HL-60 (cell line): ENCODE measurements at regions not wholly inside any gene's neighbourhood (a gene's known extent, or its start where the extent isn't known, plus 50 kb on each side); places are given as distances from the start of the nearest gene placed in this dataset.
"Not testable (repeated sequence)": the region's sequence is repeated elsewhere in the genome, so short reads cannot be mapped to it uniquely, and the experiment has no call there.

Experiments used
- CTCF ChIP-seq: IDR thresholded peaks from one replicate; pipeline ENCODE4 v1.5.1; 2011; ENCODE audit warnings: low read length, control low read depth, inconsistent platforms; ENCODE audit not compliant: insufficient read depth
- GABPA ChIP-seq: IDR thresholded peaks from 2 replicates; pipeline ENCODE4 v1.6.1; 2012; ENCODE audit warnings: low read depth
- POLR2AphosphoS5 ChIP-seq: IDR thresholded peaks from 2 replicates; pipeline ENCODE4 v1.6.1; 2012; ENCODE audit warnings: low read depth
- REST ChIP-seq: IDR thresholded peaks from 2 replicates; pipeline ENCODE4 v1.6.1; 2012; ENCODE audit warnings: low read depth; ENCODE audit not compliant: insufficient replicate concordance

GRCh38 chr21:14011751-14012150 lies 199.0 kb downstream of the LIPI start:
- not testable (repeated sequence) for TF ChIP-seq CTCF, POLR2AphosphoS5, REST, GABPA
